GM19397 (cell line): ENCODE measurements at regions not wholly inside any gene's neighbourhood (a gene's known extent, or its start where the extent isn't known, plus 50 kb on each side); places are given as distances from the start of the nearest gene placed in this dataset.
A peak's percentile ranks its signal among the peaks of the same experiment; 100 is the strongest.
"Not testable (repeated sequence)": the region's sequence is repeated elsewhere in the genome, so short reads cannot be mapped to it uniquely, and the experiment has no call there.

Experiments
- ATAC-seq: cut with Tn5 transposase; IDR thresholded peaks from one replicate; pipeline ENCODE4 v1.9.1; 2021; ENCODE audit warnings: mild to moderate bottlenecking, moderate library complexity; ENCODE audit not compliant: unreplicated experiment

DNA sequence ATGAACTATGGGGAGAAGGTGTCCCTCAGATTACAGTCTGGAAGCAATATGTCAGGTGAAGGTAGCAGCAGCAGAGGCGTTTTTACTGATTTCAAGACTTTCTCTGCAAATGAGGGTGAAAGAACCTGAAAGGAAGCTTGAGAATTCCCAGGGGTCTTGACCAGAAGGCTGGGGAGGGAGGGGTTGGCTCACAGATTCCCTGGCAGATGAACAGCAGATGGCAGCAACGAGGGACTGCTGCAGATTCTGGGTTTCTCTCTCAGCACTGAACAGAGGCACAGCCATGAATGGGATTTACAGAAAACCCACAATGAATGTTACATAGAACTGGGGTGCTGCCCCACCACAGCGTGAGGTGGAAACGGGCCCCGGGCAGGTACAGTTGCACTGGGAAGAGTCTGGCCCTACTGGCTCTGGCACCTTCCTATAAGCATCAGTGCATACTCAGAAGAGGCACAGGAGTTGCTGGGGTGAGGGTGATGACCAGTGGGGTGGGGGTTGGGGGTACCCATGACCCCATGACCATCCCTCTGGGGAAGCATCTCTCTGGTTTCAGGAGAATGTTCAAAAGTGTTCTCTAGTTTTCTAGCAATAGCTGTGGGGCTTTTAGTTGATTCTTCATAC, 317.8 kb downstream of the SH2D4B start:
- ATAC-seq, result peak; percentile 85

DNA sequence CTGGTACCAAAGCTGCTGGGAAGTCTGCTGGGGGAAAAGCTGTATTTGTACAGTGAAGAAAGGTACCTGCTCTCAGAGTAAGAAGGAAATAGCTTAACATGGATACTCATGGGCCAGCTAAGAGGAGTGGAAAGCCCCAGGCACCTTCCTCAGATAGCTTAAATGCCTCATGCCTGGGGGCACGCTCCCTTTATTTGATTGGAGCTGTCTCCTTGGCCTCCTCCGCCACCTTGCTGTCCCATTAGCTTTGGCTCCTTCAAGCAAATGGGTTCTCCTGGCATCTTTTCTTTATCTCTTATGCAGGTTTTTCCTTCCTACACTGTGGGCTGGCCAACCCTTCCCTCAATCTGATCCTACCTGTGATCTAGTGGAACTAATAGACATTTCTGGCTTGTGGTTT, 318.5 kb downstream of the SH2D4B start:
- ATAC-seq, result no peak

DNA sequence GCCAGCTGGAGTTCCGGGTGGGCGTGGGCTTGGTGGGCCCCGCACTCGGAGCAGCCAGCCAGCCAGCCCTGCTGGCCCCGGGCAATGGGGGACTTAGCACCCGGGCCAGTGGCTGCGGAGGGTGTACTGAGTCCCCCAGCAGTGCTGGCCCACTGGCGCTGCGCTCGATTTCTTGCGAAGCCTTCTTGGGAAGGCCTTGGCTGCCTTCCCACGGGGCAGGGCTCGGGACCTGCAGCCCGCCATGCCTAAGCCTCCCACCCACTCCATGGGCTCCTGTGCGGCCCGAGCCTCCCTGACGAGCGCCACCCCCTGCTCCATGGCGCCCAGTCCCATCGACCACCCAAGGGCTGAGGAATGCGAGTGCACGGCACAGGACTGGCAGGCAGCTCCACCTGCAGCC, 321.6 kb downstream of the SH2D4B start:
- ATAC-seq, result not testable (repeated sequence)

DNA sequence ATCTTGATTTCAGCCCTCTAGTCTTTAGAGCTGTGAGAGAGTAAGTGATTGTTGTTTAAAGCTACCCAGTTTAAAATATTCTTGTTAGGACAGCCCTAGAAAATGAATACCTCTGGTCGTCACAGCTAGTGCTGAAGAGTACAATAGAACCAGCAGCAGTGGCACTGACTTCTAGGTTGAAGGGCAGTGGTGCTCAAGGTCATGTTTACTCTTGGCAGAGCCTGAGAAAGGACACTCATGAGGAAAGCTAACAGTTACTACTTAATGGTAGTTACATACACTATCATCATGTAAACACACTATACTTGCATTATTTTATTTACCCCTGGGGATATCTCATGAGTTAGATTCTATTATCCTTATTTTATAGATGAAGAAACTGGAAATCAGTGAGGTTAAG, 323.0 kb downstream of the SH2D4B start:
- no peak for ATAC-seq

DNA sequence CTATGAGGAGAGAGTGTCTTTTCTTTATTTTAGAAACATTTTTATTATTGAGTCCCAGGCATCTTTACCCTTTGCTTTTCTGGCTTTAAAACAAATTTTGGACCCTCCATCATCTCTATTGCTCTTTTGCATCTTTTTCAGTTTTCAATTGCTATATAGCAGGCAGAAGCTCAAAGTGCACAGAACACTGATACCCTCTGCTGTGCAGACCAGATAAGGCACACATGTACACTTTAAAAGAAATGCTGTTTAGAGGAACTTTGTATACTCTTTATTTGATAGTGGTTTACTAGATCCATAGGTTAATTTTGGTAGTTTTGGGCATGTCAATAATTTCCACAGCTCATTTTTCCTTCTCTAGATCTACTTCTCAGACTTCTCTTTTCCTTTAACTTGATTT, 324.2 kb downstream of the SH2D4B start:
- ATAC-seq, result no peak

DNA sequence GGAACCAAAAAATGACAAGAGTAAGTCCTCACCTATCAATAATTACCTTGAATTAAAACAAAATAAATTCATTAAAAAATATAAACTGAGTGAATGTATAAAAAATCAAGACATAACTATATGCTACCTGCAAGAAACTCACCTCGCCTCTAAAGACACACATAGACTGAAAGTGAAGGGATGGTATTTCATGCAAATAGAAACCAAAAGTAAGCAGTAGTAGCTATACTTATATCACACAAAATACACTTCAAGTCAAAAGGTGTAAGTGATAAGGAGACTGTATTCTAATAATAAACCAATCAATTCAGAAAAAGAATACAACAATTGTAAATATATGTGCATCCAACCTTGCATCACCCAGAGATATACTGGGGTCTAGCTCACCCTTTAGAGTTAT, 332.6 kb downstream of the SH2D4B start:
- peak; percentile 78 for ATAC-seq

DNA sequence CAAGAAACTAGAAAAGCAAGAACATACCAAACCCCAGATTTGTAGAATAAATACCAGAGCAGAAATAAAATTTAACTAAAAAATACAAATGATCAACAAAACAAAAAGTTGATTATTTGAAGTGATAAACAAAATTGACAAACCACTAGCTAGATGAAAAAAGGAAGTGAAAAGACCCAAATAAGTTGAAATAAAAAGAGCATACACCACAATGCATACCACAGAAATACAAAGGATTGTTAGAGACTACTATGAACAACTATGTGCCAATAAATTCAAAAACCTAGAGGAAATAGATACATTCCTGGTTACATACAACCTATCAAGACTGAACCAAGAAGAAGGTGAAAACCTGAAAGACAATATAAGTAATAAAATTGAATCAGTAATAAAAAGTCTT, 333.4 kb downstream of the SH2D4B start:
- ATAC-seq, result peak; percentile 54

DNA sequence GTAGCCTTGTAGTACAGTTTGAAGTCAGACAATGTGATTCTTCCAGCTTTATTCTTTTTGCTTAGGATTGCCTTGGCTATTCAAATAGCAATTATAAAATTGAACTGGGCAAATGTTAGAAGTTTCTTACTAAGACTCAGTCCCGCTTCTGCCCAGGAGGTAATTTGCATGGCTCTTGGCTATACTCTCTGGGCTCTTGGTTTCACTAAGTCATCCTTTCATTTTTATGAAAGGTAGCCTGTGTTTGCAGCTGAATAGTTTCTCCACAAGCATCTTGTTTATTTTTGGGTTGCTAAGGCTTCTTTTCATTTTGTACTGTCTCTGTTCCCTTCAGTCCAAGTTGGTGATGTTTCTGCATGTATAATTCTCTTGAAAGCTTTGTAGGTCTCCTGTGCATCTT, 340.6 kb downstream of the SH2D4B start:
- no peak for ATAC-seq

DNA sequence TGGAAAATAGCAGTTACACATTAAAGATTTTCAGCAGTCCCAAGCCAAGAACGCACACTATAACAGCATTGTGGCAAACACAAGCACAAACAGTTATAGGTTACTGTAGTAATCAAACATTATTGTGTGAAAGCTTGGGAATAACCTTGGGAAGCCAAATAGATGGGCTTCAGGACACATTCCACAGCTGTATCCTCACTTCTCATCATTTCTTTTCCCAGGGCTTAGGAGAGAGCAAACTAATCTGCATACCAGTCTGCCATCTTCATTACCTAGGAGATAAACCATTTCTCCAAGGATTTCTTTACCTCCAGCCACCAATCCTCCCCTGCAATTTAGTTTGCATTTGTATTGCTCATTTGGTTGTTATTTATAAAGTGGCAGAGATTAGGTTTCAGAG, 352.4 kb downstream of the SH2D4B start:
- ATAC-seq, result no peak

DNA sequence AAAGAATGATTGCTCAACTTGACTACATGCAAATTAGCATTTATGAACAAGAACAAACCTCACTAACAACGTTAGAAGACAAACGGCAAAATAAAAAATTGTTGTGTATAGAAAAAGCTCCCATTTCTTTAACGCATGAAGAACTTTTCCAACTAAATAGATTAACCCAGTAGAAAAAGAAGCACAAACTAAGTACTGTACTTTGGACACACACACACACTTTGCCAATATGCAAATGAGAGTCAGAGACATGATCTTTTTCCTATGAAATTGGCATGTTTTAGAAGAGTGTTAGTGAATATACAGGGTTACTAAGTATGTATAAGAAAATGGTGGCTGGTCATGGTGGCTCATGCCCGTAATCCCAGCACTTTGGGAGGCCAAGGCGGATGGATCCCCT, 355.6 kb downstream of the SH2D4B start:
- no peak for ATAC-seq

DNA sequence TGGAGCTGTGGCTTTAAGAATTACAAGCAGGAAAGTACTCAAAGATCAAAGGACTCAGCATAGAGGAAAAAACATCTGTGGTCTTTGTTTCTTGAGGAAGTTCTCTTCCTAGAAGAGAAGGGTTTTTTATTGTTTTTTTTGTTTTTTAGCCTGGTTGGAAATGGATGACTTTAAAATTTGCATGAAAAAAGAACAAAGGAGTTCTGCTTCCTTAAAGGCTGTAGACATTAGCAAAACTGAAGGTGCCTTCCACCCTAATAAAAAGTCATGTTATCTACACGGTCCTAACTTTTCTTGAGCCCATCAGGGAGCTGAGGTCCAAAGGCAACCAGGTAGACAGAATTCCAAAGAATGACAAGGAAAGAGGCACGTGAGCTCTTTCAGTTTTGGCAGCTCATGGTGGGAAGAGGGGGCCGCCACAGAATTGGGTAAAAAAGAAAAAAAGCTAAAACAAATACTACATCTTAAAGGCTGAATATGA, 356.6 kb downstream of the SH2D4B start:
- ATAC-seq, result no peak

DNA sequence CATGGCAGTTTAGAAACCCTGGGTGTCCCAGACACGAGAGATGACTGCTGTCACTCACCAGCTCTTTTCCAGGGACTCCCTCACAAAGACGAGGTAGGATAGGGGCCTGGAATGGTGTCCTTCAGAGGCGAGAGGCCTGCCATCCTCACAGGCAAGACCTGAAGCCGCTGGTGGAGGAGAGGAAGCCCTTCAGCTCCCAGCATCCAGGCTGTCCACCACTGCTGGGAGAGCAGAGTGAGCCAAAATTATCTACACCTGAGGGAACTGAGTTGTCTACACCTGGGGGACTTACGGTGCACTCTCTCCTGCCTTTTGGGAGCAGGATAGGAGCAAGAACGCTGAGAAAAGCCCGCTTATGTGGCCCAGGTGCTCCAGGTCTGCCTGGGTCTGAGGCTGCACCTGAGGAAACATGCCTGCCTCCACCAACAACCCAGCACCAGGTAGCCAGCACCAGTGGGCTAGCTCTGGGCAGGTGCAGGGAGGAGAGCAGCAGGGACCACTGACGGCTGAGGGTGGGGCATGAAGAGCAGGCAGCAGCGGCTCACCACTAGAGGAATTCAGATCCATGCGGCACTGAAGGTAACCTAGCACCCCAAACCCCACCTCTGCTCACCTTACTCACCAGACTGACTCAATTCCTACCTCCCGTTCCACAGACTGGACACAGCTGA, 357.2 kb downstream of the SH2D4B start:
- no peak for ATAC-seq

DNA sequence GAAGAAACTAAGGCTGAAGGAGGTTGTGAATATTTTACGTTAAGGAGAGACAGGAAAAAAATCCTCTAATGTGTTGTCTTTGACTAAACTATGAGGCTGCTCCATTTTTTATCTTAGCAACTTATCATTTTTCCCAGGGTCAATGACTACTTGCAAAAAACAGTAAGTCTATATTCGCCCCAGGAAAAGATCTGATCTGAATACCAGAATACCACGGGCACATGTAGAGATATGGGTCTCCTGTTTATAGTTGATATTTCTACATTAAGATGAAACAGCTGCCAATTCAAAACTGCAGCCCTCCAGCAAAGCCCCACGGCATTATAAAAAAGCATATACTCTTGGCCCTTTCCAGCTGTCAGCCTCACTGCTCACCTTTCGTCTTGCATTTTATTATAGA, 358.4 kb downstream of the SH2D4B start:
- ATAC-seq, result no peak

DNA sequence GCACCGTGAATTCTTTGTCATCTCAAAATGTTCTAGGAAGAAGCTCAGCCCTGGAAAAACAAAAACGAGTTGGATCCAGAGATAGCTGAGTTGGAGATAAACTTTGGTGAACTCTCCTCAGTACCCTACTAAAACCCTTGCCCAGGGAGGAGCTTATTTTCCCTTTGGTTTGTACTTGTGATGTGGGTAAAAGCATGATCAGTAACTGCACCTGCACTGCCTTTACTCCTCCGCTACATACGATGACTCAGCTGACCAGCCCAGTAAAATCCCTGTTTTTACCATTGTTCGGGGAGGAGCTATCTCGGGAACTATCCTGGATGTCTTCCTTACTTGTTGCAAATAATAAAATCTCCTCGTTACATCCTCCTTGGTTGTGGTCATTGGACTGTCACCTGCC, 359.3 kb downstream of the SH2D4B start:
- no peak for ATAC-seq

DNA sequence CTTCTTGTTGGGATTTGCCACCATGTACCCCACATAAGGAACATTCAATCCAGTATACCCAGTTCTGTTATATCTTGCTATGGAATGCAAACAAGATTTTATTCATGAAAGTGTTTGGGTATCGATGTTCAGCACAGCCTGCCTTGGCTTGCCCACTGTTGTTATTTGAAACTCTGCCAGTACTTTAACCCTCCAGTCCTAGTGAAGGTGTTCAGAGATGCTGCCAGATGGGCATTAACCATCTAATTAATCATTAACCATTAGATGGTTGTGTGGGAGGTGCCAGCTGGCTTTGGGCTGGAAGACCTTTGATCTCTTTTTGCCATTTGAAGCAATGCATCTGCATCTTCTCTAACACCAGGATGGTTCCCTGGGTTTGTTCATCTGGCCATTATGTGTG, 363.0 kb downstream of the SH2D4B start:
- ATAC-seq, result no peak

DNA sequence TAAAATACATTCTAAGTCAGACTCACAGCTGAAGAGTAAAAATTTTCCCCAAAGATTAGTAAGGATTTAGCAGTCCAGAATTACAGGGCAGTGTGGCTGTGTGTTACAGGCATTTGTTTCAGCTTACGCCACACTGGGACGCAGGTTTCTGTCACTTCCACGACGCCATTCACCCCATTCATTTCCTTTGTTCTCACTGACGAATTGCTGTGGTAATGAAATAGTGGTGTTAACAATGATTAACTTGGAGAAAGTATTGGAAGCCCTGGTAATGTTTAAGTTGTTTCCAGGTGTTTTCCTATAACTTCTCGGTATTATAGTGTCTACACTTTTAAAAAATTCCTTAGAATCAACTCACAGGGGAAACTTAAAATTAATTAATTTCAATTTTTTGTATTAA, 370.9 kb downstream of the SH2D4B start:
- ATAC-seq, result no peak

DNA sequence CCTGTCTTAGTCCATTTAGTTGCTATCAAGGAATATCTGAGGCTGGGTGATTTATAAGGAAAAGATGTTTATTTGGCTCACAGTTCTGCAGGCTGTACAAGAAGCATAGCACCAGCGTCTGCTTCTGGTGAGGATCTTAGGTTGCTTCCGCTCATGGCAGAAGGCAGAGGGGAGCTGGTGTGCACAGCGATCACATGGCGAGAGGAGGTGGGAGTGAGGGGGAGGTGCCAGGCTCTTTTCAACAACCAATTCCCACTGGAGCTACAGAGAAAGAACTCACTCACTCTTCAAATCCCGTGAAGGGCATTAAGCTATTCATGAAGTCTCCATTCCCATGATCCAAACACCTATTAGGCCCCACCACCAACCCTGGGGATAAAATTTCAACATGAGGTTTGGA, 371.6 kb downstream of the SH2D4B start:
- no peak for ATAC-seq

DNA sequence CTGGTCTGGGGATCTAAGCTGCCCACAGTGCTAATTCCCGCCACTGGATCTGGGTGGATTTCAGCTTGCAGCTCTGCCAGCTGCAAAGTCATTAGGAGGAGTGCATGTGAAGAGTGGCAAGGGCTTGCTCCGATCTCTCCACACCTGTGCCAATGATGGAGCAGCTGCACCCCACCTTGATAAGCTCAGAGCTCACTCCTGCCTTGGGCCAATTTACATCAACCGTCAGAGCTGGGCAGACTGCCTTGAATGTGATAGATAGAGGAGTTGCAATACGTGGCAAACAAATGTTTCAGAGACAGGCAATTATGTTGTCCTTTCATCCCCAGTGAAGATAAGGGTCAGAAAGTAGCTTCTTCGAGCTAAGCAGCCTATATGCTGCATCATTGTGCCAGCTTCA, 379.9 kb downstream of the SH2D4B start:
- ATAC-seq, result no peak

DNA sequence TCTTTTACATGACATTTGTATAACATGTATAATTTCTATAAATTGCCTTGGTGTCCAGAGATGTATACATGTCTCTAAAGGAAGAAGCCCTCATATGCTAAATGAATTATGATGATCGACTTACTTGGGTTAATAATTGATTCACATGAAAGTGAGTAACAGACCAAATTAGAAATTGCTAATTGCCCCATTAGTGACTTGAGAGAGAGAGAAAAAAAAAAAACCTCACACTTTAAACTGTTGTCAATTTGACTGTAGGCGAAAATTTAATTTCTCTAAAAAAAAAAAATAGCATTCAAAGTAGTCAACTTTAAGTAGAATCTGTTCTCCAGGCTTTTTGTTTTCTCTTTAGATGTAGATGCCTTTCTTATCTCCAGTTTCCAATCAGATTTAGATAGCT, 383.3 kb downstream of the SH2D4B start:
- no peak for ATAC-seq

DNA sequence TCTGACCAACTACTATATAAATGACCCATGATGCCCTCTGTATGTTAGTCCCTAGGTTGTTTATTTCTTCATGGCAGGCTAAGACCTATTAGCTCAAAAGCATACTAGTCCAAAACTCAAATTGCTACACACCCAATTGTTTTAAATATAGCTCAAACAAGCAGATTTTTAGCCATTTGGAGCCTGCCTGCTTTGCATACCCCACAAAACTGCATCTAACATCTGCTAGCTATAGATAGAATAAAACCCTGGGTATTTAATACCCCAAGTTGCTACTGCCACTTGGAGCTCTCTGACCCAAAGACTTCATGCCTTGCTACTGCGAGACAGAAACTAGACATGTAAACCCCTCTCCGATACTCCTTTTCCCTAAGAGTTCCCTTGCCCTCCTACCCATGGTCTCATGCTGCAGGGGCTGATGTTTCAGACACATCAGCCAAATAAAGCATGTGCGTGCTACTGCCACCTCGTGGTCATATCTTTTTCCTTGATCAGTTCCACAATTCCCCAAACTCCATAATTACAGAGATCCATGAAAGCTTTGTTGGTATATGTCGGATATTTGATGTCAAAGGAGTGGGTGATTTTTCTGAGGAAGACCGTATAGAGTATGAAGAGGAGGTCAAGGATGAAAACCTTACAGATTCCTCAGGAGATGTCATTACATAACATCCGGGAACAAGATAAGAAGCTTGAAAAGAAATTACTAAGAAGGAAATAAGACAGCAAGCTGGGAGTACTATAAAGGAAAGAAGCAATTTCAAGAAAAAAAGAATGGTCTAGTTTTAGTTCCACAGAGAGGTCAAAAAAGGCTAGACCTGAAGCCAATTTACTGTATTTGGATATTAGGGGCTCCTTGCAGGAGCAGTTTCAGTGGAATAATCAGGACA, 386.6 kb downstream of the SH2D4B start:
- ATAC-seq, result peak; percentile 73

DNA sequence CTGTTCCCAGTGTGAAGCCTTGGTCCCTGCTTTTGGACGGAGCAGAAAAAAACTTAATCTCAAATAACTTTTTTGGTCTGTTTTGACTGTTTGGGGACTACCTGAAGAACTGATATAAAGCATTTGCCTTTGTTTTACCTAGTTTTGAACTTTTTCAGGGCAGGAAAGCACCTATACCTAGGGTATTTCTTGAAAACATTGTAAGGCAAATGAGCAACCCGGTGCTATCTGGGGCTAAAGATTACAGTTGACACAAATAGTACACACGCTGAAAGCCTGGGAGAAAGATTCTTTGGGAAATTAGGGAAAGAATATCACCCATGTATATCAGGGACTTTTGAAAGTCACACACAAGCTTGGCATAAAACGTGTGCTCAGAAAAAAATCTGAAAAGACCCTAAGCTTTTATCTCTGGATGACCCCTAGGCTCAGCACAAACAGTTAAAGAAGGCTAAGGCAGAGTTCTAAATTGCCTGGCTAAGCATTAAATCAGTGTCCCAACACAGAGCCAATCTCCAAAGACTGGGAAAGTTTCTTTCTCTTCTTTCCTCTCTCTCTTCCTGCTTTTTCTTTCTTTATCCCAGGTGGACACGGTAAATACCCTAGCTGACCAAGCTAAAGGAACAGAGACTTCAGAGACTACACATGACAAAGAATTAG, 389.8 kb downstream of the SH2D4B start:
- ATAC-seq, result no peak
